HCT116 (cell line): ENCODE measurements at regions not wholly inside any gene's neighbourhood (a gene's known extent, or its start where the extent isn't known, plus 50 kb on each side); places are given as distances from the start of the nearest gene placed in this dataset.

Source experiments
- ATAC-seq: fragments of 200-7000 bp; cut with Tn5 transposase; 2 replicates; pipeline ENCODE4 v1.9.1; 2020; ENCODE audit warnings: mild to moderate bottlenecking, moderate library complexity
- BruUV-seq: library from RNA; stranded (reverse); fragments of 400-500 nt; replicated peaks from 2 replicates; lab custom pipeline; 2021; lab: Mats Ljungman, UMichigan
- CTCF ChIA-PET: fragments of 300-600 bp; sonication (Branson Sonifier 250); formaldehyde crosslinking; loops from one replicate; lab custom pipeline; 2021; ENCODE audit warnings: antibody characterized with exemption; lab: Charles Lee
- POLR2A ChIA-PET: fragments of 300-600, 350-600 bp; sonication (Branson Sonifier 250); formaldehyde crosslinking; loops from one replicate; lab custom pipeline; 2021; ENCODE audit warnings: antibody characterized with exemption; lab: Charles Lee
- RAD21 ChIA-PET, 2 experiments: fragments of 300-600 bp; sonication (Branson Sonifier 250); formaldehyde crosslinking; loops; one replicate each; lab custom pipeline; 2023; ENCODE audit warnings: low total read pairs in 2 of 2; ENCODE audit not compliant: uncharacterized antibody in 2 of 2, unreplicated experiment in 2 of 2, low non-redundant PET in 1 of 2; lab: Charles Lee
- DNase-seq: peaks from one replicate; pipeline ENCODE4 v3.0.0-alpha.2; 2010; ENCODE audit warnings: low read depth, low spot score
- H2AFZ ChIP-seq: fragments of 200-600 bp; shearing (Covaris generic), sonication (generic); 2 replicates; pipeline ENCODE4 v1.6.1; 2017; ENCODE audit warnings: low read depth, mixed run types, mixed read lengths, antibody characterized with exemption, low read length; ENCODE audit not compliant: poor library complexity, severe bottlenecking
- H3K27ac ChIP-seq: 2 replicates; pipeline ENCODE4 v1.5.1; 2012; ENCODE audit warnings: low read depth, low read length
- H3K27me3 ChIP-seq: fragments of 200-600 bp; sonication (generic); 2 replicates; pipeline ENCODE4 v1.6.1; 2016; ENCODE audit warnings: mixed run types, low read length, mixed read lengths; ENCODE audit not compliant: insufficient read depth
- H3K36me3 ChIP-seq, 2 experiments: fragments of 200-500 bp in 1 of 2; fragments of 200-600 bp in 1 of 2; sonication (Bioruptor generic) in 1 of 2; sonication (generic) in 1 of 2; 2 replicates each; pipeline versions ENCODE4 v1.5.1 to v1.6.1; 2014 to 2016; ENCODE audit warnings: low read length in 2 of 2, inconsistent platforms in 1 of 2, mixed read lengths in 1 of 2, mixed run types in 1 of 2; ENCODE audit not compliant: insufficient read depth in 2 of 2, control insufficient read depth in 1 of 2
- H3K4me1 ChIP-seq, 2 experiments: fragments of 200-600 bp in 1 of 2; sonication (generic) in 1 of 2; 2 replicates each; pipeline versions ENCODE4 v1.5.1 to v1.6.1; 2012 to 2017; ENCODE audit warnings: low read length in 2 of 2, inconsistent platforms in 1 of 2, mild to moderate bottlenecking in 1 of 2, mixed read lengths in 1 of 2, mixed run types in 1 of 2, moderate library complexity in 1 of 2; ENCODE audit not compliant: insufficient read depth in 2 of 2, control insufficient read depth in 1 of 2
- H3K4me2 ChIP-seq: fragments of 200-600 bp; sonication (generic); 2 replicates; pipeline ENCODE4 v1.6.1; 2017; ENCODE audit warnings: mixed run types, low read length, mixed read lengths
- H3K4me3 ChIP-seq, 2 experiments: fragments of 200-600 bp in 1 of 2; sonication (generic) in 1 of 2; replicated peaks in 1 of 2; 2 replicates each; pipeline ENCODE4 v1.5.1; 2011 to 2016; ENCODE audit warnings: low read length in 2 of 2, control low read depth in 1 of 2, low read depth in 1 of 2, mild to moderate bottlenecking in 1 of 2, mixed read lengths in 1 of 2, mixed run types in 1 of 2
- H3K79me2 ChIP-seq: fragments of 200-600 bp; sonication (generic); 2 replicates; pipeline ENCODE4 v1.6.1; 2017; ENCODE audit warnings: mild to moderate bottlenecking, mixed run types, low read length, moderate library complexity, mixed read lengths; ENCODE audit not compliant: insufficient read depth
- H3K9ac ChIP-seq: fragments of 200-600 bp; sonication (generic); 2 replicates; pipeline ENCODE4 v1.6.1; 2016; ENCODE audit warnings: low read length, mixed read lengths
- H3K9me2 ChIP-seq: fragments of 200-600 bp; sonication (generic), shearing (Covaris generic); 2 replicates; pipeline ENCODE4 v1.6.1; 2017; ENCODE audit warnings: mixed run types, mild to moderate bottlenecking, moderate library complexity; ENCODE audit not compliant: insufficient read depth
- H3K9me3 ChIP-seq, 2 experiments: fragments of 200-500 bp in 1 of 2; fragments of 200-600 bp in 1 of 2; sonication (Bioruptor generic) in 1 of 2; sonication (generic) in 1 of 2; 2 replicates each; pipeline ENCODE4 v1.6.1; 2014 to 2017; ENCODE audit warnings: low read length in 2 of 2, mixed read lengths in 2 of 2, inconsistent platforms in 1 of 2, low read depth in 1 of 2, mild to moderate bottlenecking in 1 of 2, mixed run types in 1 of 2, moderate library complexity in 1 of 2; ENCODE audit not compliant: control insufficient read depth in 1 of 2, insufficient read depth in 1 of 2
- H4K20me1 ChIP-seq: fragments of 200-600 bp; sonication (generic), shearing (Covaris generic); 2 replicates; pipeline ENCODE4 v1.6.1; 2017; ENCODE audit warnings: mixed run types, mild to moderate bottlenecking, moderate library complexity; ENCODE audit not compliant: insufficient read depth
- CBX3 ChIP-seq: IDR thresholded peaks from 2 replicates; pipeline ENCODE4 v1.6.1; 2012; ENCODE audit warnings: low read depth
- ELF1 ChIP-seq: IDR thresholded peaks from 2 replicates; pipeline ENCODE4 v1.6.1; 2012; ENCODE audit warnings: low read depth, borderline replicate concordance
- EZH2phosphoT487 ChIP-seq: fragments of 200-600 bp; IDR thresholded peaks from 2 replicates; pipeline ENCODE4 v1.6.1; 2018; ENCODE audit warnings: antibody characterized with exemption, borderline replicate concordance
- JUND ChIP-seq: IDR thresholded peaks from 2 replicates; pipeline ENCODE4 v1.6.1; 2012
- POLR2AphosphoS5 ChIP-seq: IDR thresholded peaks from 2 replicates; pipeline ENCODE4 v1.6.1; 2011; ENCODE audit warnings: mild to moderate bottlenecking, low read depth, low read length, moderate library complexity
- RAD21 ChIP-seq: IDR thresholded peaks from 2 replicates; pipeline ENCODE4 v1.6.1; 2012; ENCODE audit warnings: low read depth, mild to moderate bottlenecking
- SIN3A ChIP-seq: IDR thresholded peaks from 2 replicates; pipeline ENCODE4 v1.6.1; 2012; ENCODE audit warnings: low read depth
- SP1 ChIP-seq: IDR thresholded peaks from 2 replicates; pipeline ENCODE4 v1.6.1; 2012; ENCODE audit warnings: low read depth
- TCF7L2 ChIP-seq: IDR thresholded peaks from 2 replicates; pipeline ENCODE4 v1.7.0; 2011; ENCODE audit warnings: borderline replicate concordance, inconsistent platforms; ENCODE audit not compliant: insufficient read depth, insufficient read length; ENCODE audit errors: extremely low read depth
- YY1 ChIP-seq: IDR thresholded peaks from 2 replicates; pipeline ENCODE4 v1.6.1; 2011; ENCODE audit warnings: low read length, low read depth, moderate library complexity, mild to moderate bottlenecking; ENCODE audit not compliant: insufficient replicate concordance; ENCODE audit errors: extremely low read depth
- ZFX ChIP-seq: fragments of 450-650 bp; IDR thresholded peaks from 2 replicates; pipeline ENCODE4 v1.6.1; 2017
- ZNF274 ChIP-seq: fragments of 200-500 bp; sonication (Bioruptor generic); IDR thresholded peaks from 2 replicates; pipeline ENCODE4 v1.6.1; 2014; ENCODE audit warnings: mild to moderate bottlenecking, low read depth, low read length, inconsistent platforms
- intact Hi-C: fragments of 100-400 bp; cut with micrococcal nuclease; formaldehyde crosslinking; loops from 2 replicates; pipeline ENCODE4 v1.10.0; 2022

GRCh38 chr5:115699967-115700366, 74.1 kb upstream of the TMED7 start:
- intact Hi-C loops, result no loop called here
- ATAC-seq (no peak), DNase-seq (no peak)
- POLR2A ChIA-PET, result no interaction called here
- H3K9me2 ChIP-seq, result no peaks in the 10 kb centered on the region
- H3K4me3 ChIP-seq, result no peak overlapping the region
- no peak overlapping the region for H2AFZ ChIP-seq
- no peaks in the 10 kb centered on the region for H3K27me3 ChIP-seq
- no peaks in the 10 kb centered on the region for H3K4me1 ChIP-seq
- H3K79me2 ChIP-seq, result no peaks in the 10 kb centered on the region
- H3K27ac ChIP-seq, result no peak overlapping the region
- CTCF ChIA-PET, result no interaction called here
- RAD21 ChIA-PET, result no interaction called here
- no peaks in the 10 kb centered on the region for H3K36me3 ChIP-seq
- no peak overlapping the region for H3K4me2 ChIP-seq
- BruUV-seq, result no TSS peak
- H3K9ac ChIP-seq, result no peak overlapping the region
- TF ChIP-seq SIN3A, result no peak
- TF ChIP-seq TCF7L2, result no peak
- TF ChIP-seq ZFX, result no peak
- no peak for TF ChIP-seq SP1
- TF ChIP-seq EZH2phosphoT487, result no peak
- no peak for TF ChIP-seq RAD21
- TF ChIP-seq CBX3, result no peak
- TF ChIP-seq JUND, result no peak
- no peak for TF ChIP-seq ZNF274
- no peak for TF ChIP-seq ELF1
- TF ChIP-seq YY1, result no peak
- TF ChIP-seq POLR2AphosphoS5, result no peak
- no peaks in the 10 kb centered on the region for H4K20me1 ChIP-seq
- H3K9me3 ChIP-seq, result no peaks in the 10 kb centered on the region

- DNase-seq (no peak), ATAC-seq (no peak)
- H3K27me3 ChIP-seq, result no peaks in the 10 kb centered on the region
- H3K36me3 ChIP-seq, result no peaks in the 10 kb centered on the region
- no peak overlapping the region for H3K9ac ChIP-seq
- no peak overlapping the region for H2AFZ ChIP-seq
- no peaks in the 10 kb centered on the region for H3K4me1 ChIP-seq
- POLR2A ChIA-PET, result no interaction called here
- H3K4me3 ChIP-seq, result no peak overlapping the region
- H3K27ac ChIP-seq, result no peak overlapping the region
- H3K9me3 ChIP-seq, result no peaks in the 10 kb centered on the region
- RAD21 ChIA-PET, result no interaction called here
- no TSS peak for BruUV-seq
- H3K79me2 ChIP-seq, result no peaks in the 10 kb centered on the region
- no peak for TF ChIP-seq JUND
- TF ChIP-seq, all 23 proteins: peak for 0
- H3K9me2 ChIP-seq, result no peaks in the 10 kb centered on the region
- no peaks in the 10 kb centered on the region for H4K20me1 ChIP-seq
- CTCF ChIA-PET, result no interaction called here
- no peak overlapping the region for H3K4me2 ChIP-seq
- intact Hi-C loops, result no loop called here
Measured at GRCh38 chr5:115696141-115696650, 70.4 kb upstream of the TMED7 start.
